HG02943 (cell line): ENCODE measurements at regions not wholly inside any gene's neighbourhood (a gene's known extent, or its start where the extent isn't known, plus 50 kb on each side); places are given as distances from the start of the nearest gene placed in this dataset.
"Not testable (repeated sequence)": the region's sequence is repeated elsewhere in the genome, so short reads cannot be mapped to it uniquely, and the experiment has no call there.

Experiments
- ATAC-seq: cut with Tn5 transposase; IDR thresholded peaks from one replicate; pipeline ENCODE4 v1.9.1; 2021; ENCODE audit warnings: mild to moderate bottlenecking, low read depth, moderate library complexity; ENCODE audit not compliant: unreplicated experiment

DNA sequence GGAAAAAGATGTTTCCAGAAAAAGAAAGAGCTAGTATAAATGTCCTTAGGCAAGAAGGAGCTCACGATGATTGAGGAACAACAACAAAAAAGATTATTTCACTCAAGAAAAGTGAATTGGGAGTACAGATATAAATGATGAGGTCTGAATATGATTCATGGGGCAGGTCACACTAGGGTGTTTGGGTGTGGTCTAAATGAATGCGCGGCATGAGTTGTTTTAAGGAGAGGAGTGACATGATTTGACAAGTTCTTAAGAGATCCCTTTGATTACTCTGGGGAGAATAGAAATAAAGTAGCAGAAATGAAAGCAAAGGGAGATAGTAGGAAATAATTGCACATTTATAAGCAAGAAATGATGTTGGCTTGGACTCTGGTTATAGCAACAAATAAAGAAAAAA, 59.3 kb downstream of the NUTM2D start:
- ATAC-seq, result not testable (repeated sequence)

DNA sequence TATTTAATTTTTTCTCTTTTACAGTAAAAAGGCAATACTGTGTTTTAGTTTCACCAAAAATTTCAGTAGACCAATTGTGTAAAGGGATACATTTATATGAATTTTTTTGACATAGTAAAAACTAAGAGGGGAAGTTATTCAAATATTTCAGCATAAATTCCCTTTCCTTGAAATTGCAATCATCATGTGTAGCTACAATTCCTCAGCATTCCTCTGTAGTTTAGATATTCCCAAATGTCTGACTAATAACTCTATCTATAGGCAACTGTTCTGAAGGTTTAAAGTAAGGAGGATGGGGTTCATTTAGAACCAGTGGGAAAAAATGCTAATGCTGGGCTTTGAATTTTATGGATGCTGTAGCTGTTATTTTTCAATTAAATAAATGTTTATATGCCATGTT, 65.1 kb downstream of the NUTM2D start:
- not testable (repeated sequence) for ATAC-seq

DNA sequence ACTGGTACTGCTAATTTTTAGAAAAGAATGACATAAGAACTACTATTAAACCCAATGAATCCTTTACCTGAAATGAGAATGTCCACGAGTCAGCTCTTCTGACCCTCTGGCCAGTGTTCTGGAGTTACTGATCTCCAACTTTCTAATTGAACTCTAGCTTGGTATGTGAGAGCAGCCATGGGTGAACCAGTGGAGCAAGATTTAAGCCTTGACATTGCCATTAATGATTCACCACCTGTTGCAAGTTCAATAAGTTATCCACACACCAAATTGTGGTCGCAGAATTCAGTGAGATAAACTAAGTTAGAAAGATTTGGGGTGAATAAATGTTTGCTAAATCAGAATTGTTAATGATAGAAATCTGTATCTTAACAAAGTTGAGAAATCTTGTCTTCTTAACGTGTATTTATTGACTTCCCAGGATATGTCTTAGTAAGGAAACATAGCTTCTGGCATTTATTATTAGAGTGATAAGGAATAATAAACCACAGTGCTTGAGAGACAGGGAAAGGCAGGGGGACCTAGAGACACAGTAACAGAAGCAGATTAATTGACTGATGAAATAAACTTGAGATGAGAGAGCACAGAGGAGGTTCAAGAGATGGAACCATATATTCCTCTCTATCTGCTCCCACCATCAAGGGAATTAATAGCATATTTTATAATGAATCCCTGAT, 67.3 kb downstream of the NUTM2D start:
- ATAC-seq, result not testable (repeated sequence)

DNA sequence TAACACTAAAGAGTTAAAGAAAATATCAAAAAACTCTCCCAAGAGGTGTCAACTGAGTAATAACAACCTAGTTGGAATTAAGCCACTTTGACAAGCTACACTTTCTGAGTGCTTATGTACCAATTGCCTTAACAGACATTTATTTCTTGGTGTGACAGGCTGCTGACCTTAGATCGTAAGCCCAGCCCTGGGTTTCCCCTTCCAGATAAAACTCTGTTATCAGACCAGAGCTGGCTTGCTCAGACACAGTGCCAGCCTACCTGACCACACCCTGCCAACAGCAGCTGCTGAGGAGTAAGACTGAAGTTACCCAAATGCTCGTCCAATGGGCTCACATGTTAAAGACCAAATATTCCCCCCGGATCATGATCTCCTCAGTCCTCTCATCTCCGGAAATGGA, 70.9 kb upstream of the MINPP1 start:
- ATAC-seq, result not testable (repeated sequence)

DNA sequence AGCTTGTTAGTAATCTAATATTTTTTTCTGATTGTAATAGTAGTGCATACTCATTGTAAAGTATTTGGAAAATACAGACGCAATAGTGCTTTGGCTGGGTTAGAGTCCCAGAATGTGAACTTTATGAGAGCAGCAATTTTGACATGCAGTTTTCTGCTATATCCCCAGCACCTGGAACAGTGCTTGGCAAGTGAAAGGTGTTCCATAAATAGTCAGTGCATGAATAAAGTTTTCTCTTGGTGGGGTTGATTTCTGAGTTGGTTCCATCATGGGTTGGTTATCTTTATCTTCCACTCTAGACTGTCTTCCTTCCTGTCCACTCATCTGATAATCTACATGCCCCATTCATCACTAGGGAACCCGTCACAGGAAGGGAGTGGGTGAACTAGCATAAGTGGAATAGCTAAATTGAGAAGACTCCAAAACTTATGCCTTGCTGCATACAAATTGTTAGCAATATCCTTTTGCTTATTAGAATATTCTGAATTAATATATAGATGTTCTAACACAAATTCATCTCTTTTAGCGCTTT, 69.3 kb upstream of the MINPP1 start:
- ATAC-seq, result not testable (repeated sequence)

DNA sequence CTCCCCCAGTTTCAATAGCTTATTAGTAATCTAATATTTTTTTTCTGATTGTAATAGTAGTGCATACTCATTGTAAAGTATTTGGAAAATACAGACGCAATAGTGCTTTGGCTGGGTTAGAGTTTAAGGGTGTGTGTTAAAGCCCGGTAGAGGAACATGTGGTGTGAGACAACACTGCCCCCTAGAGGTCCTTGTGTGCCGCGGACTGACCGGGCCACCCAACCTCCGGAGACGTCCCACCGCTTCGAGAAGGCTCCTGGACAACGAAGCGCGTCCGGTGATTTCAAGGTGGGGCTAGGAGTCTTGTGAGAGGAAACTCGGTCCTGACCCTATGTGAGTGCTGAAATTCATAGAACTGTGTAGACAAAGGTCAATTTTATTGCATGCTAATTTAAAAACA, 68.6 kb upstream of the MINPP1 start:
- peak; percentile 55 for ATAC-seq

DNA sequence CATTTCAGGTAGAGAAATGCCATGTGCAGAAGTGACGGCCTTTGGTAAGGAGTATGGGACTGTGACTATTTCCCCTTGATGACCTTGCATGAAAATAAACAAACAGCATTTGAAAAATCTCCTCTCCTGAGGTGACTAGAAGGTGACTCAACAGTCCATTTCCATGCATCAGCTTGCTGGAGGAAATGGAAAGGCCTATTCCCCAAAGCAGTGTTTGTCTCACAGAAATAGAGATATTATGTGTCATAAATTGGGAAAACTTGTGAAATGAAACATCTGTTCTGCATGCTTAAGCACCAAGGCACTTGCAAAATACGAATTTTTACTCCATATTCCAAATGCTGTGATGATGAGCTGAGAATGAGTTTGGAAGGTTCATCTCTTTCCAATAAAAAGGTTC, 67.2 kb upstream of the MINPP1 start:
- not testable (repeated sequence) for ATAC-seq
